OCI-LY1 (cell line): ENCODE measurements at regions not wholly inside any gene's neighbourhood (a gene's known extent, or its start where the extent isn't known, plus 50 kb on each side); places are given as distances from the start of the nearest gene placed in this dataset.

Experiments
- H2AFZ ChIP-seq: fragments of 200-600 bp; sonication (generic), shearing (Covaris generic); 2 replicates; pipeline ENCODE4 v1.6.0; 2014; ENCODE audit warnings: antibody characterized with exemption, mild to moderate bottlenecking, low read length
- H3F3A ChIP-seq: fragments of 200-600 bp; sonication (generic), shearing (Covaris generic); 2 replicates; pipeline ENCODE4 v1.6.0; 2014; ENCODE audit warnings: mild to moderate bottlenecking, antibody characterized with exemption, low read length, moderate library complexity; ENCODE audit not compliant: insufficient read depth
- H3K27ac ChIP-seq: fragments of 200-600 bp; sonication (generic); 2 replicates; pipeline ENCODE4 v1.5.1; 2014; ENCODE audit warnings: low read length, mixed run types, mild to moderate bottlenecking, low read depth; ENCODE audit not compliant: poor library complexity, severe bottlenecking
- H3K27me3 ChIP-seq: fragments of 200-600 bp; sonication (generic); 2 replicates; pipeline ENCODE4 v1.6.0; 2014; ENCODE audit warnings: antibody characterized with exemption, mild to moderate bottlenecking, low read length, moderate library complexity; ENCODE audit not compliant: insufficient read depth
- H3K36me3 ChIP-seq: fragments of 200-600 bp; sonication (generic); 2 replicates; pipeline ENCODE4 v1.6.1; 2014; ENCODE audit warnings: mild to moderate bottlenecking, antibody characterized with exemption, low read length, moderate library complexity, mixed read lengths; ENCODE audit not compliant: insufficient read depth
- H3K4me1 ChIP-seq: fragments of 200-600 bp; sonication (generic); 2 replicates; pipeline ENCODE4 v1.5.1; 2014; ENCODE audit warnings: mild to moderate bottlenecking, low read length, moderate library complexity; ENCODE audit not compliant: insufficient read depth, severe bottlenecking
- H3K4me2 ChIP-seq: fragments of 200-600 bp; sonication (generic), shearing (Covaris generic); 2 replicates; pipeline ENCODE4 v1.6.1; 2014; ENCODE audit warnings: low read length
- H3K4me3 ChIP-seq: fragments of 200-600 bp; sonication (generic); 2 replicates; pipeline ENCODE4 v1.5.1; 2014; ENCODE audit warnings: low read length, low read depth, mild to moderate bottlenecking, mixed read lengths; ENCODE audit not compliant: poor library complexity, severe bottlenecking
- H3K79me2 ChIP-seq: fragments of 200-600 bp; shearing (Covaris generic); 2 replicates; pipeline ENCODE4 v1.6.1; 2016; ENCODE audit warnings: mixed run types, low read length, mixed read lengths; ENCODE audit not compliant: insufficient read depth
- H3K9ac ChIP-seq: fragments of 200-600 bp; sonication (generic), shearing (Covaris generic); 2 replicates; pipeline ENCODE4 v1.6.1; 2014; ENCODE audit warnings: mild to moderate bottlenecking, low read length, mixed read lengths
- H3K9me2 ChIP-seq: fragments of 200-600 bp; sonication (generic), shearing (Covaris generic); 2 replicates; pipeline ENCODE4 v1.6.1; 2014; ENCODE audit warnings: low read depth, mild to moderate bottlenecking, low read length, mixed read lengths
- H3K9me3 ChIP-seq: fragments of 200-600 bp; shearing (Covaris generic); 2 replicates; pipeline ENCODE4 v1.6.1; 2014; ENCODE audit warnings: low read length, mixed read lengths
- H4K20me1 ChIP-seq: fragments of 200-600 bp; sonication (generic), shearing (Covaris generic); 2 replicates; pipeline ENCODE4 v1.6.0; 2016; ENCODE audit warnings: mild to moderate bottlenecking, low read length; ENCODE audit not compliant: insufficient read depth
- CTCF ChIP-seq: fragments of 200-600 bp; sonication (generic), shearing (Covaris generic); IDR thresholded peaks from 2 replicates; pipeline ENCODE4 v1.5.1; 2017; ENCODE audit warnings: mild to moderate bottlenecking, antibody characterized with exemption, low read length, moderate library complexity, mixed read lengths
- EZH2 ChIP-seq: fragments of 200-600 bp; sonication (generic), shearing (Covaris generic); IDR thresholded peaks from 2 replicates; pipeline ENCODE4 v1.8.0; 2017; ENCODE audit warnings: borderline replicate concordance, mixed run types, mild to moderate bottlenecking, antibody characterized with exemption, low read length, moderate library complexity, mixed read lengths

DNA sequence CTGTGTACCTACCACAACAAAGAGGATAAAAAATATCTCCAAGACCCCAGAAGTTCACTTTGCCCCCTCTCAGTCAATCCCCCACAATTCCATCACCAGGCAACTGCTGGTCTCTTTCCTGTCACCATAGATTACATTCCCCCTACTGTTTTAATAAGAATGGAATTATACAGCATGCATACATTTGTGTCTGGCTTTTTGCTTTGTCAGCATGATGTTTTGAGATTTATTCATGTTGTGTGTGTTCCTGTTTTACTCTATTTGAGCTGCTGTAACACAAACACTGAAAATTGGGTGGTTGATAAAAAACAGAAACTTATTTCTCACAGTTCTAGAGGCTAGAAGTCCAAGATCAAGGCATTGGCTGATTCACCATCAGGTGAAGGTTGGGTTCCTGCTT, 214.5 kb upstream of the IGFBP3 start:
- Histone ChIP-seq H3K4me3 (no peak overlapping the region), H3K27me3 (no peaks in the 10 kb centered on the region)
- no peak for TF ChIP-seq CTCF
- TF ChIP-seq EZH2, result no peak

DNA sequence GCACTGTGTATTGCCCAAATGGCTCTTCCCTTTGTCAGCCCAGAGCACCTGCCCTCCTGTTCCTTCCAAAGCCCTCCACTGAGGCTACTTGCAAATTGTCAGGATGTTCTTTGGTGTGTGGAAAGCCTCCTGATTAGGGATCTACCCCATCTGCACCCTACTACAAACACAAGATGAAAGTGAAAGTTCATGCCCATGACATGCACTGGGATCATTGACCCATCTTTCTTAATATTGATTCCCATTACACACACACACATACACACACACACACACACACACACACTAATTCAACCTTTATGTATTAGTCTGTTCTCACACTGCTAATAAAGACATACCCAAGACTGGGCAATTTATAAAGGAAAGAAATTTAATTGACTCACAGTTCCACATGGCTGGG, 213.7 kb upstream of the IGFBP3 start:
- H3K9ac ChIP-seq, result no peak overlapping the region
- H3K4me1 ChIP-seq, result no peaks in the 10 kb centered on the region
- H3K9me3 ChIP-seq, result no peaks in the 10 kb centered on the region
- H3K27ac ChIP-seq, result no peak overlapping the region
- no peaks in the 10 kb centered on the region for H4K20me1 ChIP-seq
- no peaks in the 10 kb centered on the region for H3K79me2 ChIP-seq
- no peak overlapping the region for H3K4me2 ChIP-seq
- H3K4me3 ChIP-seq, result no peak overlapping the region
- no peak overlapping the region for H2AFZ ChIP-seq
- H3K9me2 ChIP-seq, result no peaks in the 10 kb centered on the region
- no peaks in the 10 kb centered on the region for H3F3A ChIP-seq
- H3K27me3 ChIP-seq, result no peaks in the 10 kb centered on the region
- H3K36me3 ChIP-seq, result no peaks in the 10 kb centered on the region
- TF ChIP-seq EZH2 (no peak), CTCF (no peak)

More for the DNA sequence above, 214.5 kb upstream of the IGFBP3 start:
- Histone ChIP-seq H2AFZ (no peak overlapping the region), H3K4me2 (no peak overlapping the region), H4K20me1 (no peaks in the 10 kb centered on the region), H3K4me1 (no peaks in the 10 kb centered on the region), H3K9me3 (no peaks in the 10 kb centered on the region), H3K27ac (no peak overlapping the region), H3K9me2 (no peaks in the 10 kb centered on the region), H3K36me3 (no peaks in the 10 kb centered on the region), H3K79me2 (no peaks in the 10 kb centered on the region), H3K9ac (no peak overlapping the region), H3F3A (no peaks in the 10 kb centered on the region)

GRCh38 chr7:46134385-46134784, 213.3 kb upstream of the IGFBP3 start:
- Histone ChIP-seq H3K9me3 (no peaks in the 10 kb centered on the region), H3K4me1 (no peaks in the 10 kb centered on the region), H3F3A (no peaks in the 10 kb centered on the region), H3K79me2 (no peaks in the 10 kb centered on the region), H3K9me2 (no peaks in the 10 kb centered on the region), H3K27ac (no peak overlapping the region), H4K20me1 (no peaks in the 10 kb centered on the region), H3K4me2 (no peak overlapping the region), H3K9ac (no peak overlapping the region), H3K4me3 (no peak overlapping the region), H2AFZ (no peak overlapping the region), H3K27me3 (no peaks in the 10 kb centered on the region), H3K36me3 (no peaks in the 10 kb centered on the region)
- no peak for TF ChIP-seq CTCF
- TF ChIP-seq EZH2, result no peak
